ENCODE measurements at regions not wholly inside any gene's neighbourhood (a gene's known extent, or its start where the extent isn't known, plus 50 kb on each side); places are given as distances from the start of the nearest gene placed in this dataset.

DNA sequence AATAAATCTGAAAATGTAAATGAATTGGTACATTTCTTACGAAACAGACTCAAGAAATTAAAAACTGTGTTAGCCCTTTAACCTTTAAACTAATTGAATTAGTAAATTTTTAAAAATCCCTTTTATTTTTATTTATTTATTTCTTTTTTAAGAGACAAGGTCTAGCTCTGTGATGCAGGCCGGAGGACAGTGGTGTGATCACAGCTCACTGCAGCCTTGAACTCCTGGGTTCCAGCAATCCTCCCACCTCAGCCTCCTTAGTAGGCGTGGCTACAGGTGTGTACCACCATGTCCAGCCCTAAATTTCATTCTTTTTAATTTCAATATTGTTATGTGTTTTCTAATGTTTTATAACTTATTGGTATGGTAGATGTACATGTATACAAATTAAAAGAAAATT lies 72.6 kb downstream of the MYEOV start:
- DNase-seq: no peak

GRCh38 chr11:69367211-69367964 lies 73.4 kb downstream of the MYEOV start:
- no peak for DNase-seq

- no peak for DNase-seq
These were observed 74.3 kb downstream of the MYEOV start for GRCh38 chr11:69368119-69368880.

DNA sequence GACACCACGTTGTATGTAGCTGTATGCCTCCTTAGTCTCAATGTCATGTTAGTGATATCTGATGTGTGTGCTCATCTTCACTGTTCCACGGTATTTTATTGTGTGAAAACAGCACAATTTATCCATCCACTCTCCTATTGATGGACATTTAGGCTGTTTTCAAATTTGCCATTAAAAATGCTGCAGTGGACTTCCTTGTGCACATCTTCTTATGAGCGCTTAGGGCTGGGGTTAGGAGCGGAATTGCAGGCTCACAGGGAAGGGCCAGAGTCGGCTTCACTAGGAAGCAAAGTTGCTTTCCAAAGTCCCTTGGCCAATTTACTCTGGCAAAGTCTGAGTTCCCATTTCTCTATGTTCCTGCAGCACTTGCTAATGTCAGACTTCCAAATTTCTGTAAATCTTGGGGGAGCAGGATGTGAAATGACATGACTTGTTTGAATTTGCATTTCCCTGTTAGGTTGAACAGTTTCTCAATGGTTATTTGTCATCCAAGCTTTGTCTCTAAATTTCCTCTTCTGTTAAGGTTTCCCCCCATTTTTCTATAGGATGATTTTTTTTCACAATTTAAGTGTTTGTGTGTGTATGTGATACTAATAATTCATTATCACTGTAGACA lies 75.4 kb downstream of the MYEOV start:
- DNase-seq: no peak

- no peak for DNase-seq
These were observed 76.0 kb downstream of the MYEOV start for GRCh38 chr11:69369945-69370344.

DNA sequence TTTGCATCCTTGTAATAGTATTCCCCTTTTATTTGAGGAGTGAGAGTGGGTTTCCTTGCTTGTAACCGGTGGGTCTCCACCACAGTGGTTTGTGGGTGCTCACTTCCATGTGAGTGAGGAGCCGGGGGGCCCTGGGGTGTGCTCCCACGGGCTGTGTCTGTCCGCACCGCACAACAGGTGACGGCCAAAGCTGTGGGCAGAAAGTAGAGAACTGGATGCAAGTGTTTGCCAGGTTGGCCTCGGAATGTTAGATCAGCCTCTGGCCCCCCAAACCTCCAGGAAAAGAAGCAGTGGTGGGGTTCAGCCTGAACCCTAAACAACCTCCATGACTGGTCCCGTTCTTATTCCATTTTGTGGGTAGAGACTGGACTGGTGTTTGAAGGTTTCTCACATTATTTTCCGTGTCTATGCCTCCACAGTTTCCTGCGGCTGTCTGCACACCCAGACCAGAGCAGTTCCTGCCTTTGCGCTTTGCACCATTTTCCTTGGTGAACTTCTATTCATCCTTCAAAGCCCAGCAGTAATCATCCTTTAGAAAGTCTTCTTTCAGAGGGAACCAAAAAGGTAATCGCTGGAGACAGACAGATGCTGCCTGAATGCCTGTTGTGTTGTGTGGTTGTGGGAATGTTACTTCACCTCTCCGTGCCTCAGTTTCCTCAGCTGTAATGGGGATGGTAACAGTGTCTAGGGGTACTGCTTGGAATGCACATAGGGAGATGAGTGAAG lies 77.2 kb downstream of the MYEOV start:
- no peak for DNase-seq

- DNase-seq: no peak
These were observed 78.0 kb downstream of the MYEOV start for GRCh38 chr11:69371731-69372588.

- DNase-seq: no peak
These were observed 78.8 kb downstream of the MYEOV start for GRCh38 chr11:69372589-69373250.

DNA sequence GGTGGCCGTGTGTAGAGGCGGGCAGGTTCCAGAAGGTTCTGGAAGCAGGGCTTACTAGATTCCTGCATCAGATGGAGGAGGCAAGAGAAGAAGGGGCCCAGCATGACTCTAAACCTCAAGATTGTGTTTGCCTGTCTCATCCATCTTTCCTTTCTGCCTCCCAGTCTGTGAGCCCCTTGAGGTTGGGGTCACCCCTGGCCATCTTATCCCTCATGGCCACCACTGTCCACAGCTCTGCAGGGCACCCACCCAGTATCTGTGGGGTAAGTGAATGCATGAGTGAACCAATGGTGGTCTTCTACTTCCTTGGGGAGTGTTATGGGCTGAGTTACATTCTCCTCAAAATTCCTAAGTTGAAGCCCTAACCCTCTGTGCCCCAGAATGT lies 79.3 kb downstream of the MYEOV start:
- no peak for DNase-seq

GRCh38 chr11:69374110-69374945 lies 80.4 kb downstream of the MYEOV start:
- DNase-seq: no peak

- no peak for DNase-seq
These were observed 81.0 kb downstream of the MYEOV start for GRCh38 chr11:69374946-69375310.

DNA sequence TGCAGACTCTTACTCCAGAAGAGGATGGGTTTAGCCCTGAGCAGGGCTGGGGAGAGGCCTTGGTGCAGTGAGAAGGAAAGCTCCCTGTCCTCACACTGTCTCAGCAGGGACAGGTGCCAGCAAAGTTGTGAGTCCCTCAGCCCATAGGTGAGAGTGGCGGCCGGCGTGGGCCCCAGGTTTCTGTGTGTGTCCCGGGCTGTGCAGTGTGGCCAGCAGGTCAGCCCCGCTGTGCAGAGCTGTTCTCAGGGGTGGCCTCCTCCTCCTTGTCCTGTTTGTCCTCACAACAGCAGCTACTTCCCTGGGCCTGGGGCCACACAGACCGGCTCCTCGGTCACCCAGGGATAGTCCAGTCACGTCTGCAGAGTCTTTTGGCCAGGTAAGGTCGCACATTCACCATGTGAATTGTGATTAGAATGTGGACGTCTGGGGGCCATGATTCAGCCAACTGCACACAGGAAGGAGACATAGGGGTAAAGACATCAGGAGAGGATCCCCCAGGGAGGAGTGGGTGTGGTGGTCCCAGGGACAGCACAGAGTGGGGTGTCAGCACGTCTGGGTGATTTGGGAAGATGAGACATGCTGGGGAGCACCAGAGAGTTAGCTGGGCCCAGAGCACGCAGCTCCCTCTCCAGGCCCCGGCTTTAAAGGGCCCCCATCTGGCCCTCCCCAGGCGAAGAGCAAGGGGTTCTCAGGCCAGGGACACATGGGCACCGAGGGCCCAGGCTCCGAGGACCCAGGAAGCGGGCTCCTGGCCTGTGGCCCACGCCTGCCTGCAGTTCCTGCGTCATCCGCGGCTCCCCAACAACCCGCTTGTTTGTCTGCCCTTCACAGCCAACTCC lies 81.6 kb downstream of the MYEOV start:
- no peak for DNase-seq

DNA sequence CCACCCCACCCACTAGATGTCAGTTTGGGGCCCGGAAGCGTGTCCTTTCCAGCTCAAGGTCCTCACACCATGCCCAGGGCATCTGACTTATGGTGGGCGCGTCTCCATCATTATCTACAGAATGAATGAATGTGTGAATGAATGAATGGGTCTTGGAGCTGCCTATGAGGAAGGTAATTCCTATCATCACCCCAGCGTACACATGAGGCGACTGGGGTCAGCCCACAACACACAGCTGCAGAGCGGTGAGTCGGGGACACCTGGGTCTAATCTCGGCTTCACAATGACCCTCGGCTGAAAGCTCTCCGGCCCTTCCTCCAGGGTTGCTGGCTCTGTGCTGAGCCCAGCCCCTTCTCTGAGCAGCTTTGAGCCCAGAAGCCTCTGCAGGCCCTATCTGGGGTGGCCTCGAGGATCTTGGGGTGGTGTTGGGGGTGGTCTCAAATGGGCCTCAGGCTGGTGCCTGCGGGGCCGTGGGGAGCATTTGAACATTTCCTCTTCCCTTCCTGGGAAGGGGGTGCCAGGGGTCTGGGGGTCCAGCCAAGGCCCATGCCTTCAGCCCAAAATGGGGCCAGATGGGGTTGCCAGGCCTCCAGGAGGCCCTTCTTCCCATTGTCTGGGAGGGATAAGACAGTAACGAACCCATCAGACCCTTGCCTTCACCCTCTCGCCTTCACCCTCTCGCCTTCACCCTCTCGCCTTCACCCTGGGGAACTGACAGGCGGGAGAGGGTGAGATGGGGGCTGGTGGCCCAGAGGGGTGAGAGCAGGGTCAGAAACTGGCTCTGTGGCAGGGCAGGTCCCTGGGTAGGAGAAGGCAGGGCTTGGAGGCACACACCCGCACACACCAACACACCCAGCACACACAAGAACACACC lies 82.4 kb downstream of the MYEOV start:
- no peak for DNase-seq

GRCh38 chr11:69377029-69377952 lies 83.3 kb downstream of the MYEOV start:
- DNase-seq: no peak

DNA sequence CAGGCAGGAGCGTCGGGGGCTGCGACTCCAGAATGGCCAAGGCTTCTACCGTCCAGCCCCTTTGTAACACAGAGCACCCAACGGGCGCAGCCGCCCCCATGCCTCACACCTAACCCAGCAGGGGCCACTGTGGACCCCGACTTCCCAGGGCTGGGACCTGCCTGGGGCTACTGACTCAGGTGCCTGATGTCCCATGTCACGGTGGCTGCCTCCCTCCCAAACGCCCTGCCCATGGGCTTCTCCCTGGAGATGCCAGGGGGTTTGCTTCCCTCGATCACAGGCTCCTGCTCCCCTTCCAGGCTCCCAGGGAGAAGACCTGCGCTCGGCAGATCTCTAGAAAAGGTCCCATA lies 84.0 kb downstream of the MYEOV start:
- no peak for DNase-seq

GRCh38 chr11:69378303-69379141 lies 84.6 kb downstream of the MYEOV start:
- DNase-seq: no peak

GRCh38 chr11:69380451-69380901 lies 86.5 kb downstream of the MYEOV start:
- DNase-seq: no peak

All from NCI-H1092 treated with DMSO at 0.1 percent for 48 hours (cell line).